ENCODE measurements at regions not wholly inside any gene's neighbourhood (a gene's known extent, or its start where the extent isn't known, plus 50 kb on each side); places are given as distances from the start of the nearest gene placed in this dataset.

GRCh38 chr2:220166616-220167015, 539.2 kb downstream of the SLC4A3 start:
- no peak for DNase-seq (ENCODE audit: low read depth in 3 of 3)

- DNase-seq (ENCODE audit: low read depth in 3 of 3), result no peak
Measured at GRCh38 chr2:220167956-220168355, 540.5 kb downstream of the SLC4A3 start.

- DNase-seq (ENCODE audit: low read depth in 3 of 3), result no peak
Measured at GRCh38 chr2:220168891-220169546, 541.6 kb downstream of the SLC4A3 start.

GRCh38 chr2:220174826-220175225, 547.4 kb downstream of the SLC4A3 start:
- DNase-seq (ENCODE audit: low read depth in 3 of 3), result no peak

- no peak for DNase-seq (ENCODE audit: low read depth in 3 of 3)
Measured at GRCh38 chr2:220175967-220176366, 548.5 kb downstream of the SLC4A3 start.

- DNase-seq (ENCODE audit: low read depth in 3 of 3), result no peak
Measured at GRCh38 chr2:220178991-220179695, 551.7 kb downstream of the SLC4A3 start.

- DNase-seq (ENCODE audit: low read depth in 3 of 3), result no peak
Measured at GRCh38 chr2:220181165-220181564, 553.7 kb downstream of the SLC4A3 start.

- no peak for DNase-seq (ENCODE audit: low read depth in 3 of 3)
Measured at GRCh38 chr2:220182790-220183189, 555.4 kb downstream of the SLC4A3 start.

- no peak for DNase-seq (ENCODE audit: low read depth in 3 of 3)
Measured at GRCh38 chr2:220185766-220186305, 558.4 kb downstream of the SLC4A3 start.

- no peak for DNase-seq (ENCODE audit: low read depth in 3 of 3)
Measured at GRCh38 chr2:220188031-220188430, 560.6 kb downstream of the SLC4A3 start.

GRCh38 chr2:220191031-220191430, 563.6 kb downstream of the SLC4A3 start:
- DNase-seq (ENCODE audit: low read depth in 3 of 3), result no peak

- DNase-seq (ENCODE audit: low read depth in 3 of 3), result no peak
Measured at GRCh38 chr2:220191737-220192136, 564.3 kb downstream of the SLC4A3 start.

GRCh38 chr2:220192994-220193753, 565.7 kb downstream of the SLC4A3 start:
- DNase-seq (ENCODE audit: low read depth in 3 of 3), result no peak

- DNase-seq (ENCODE audit: low read depth in 3 of 3), result no peak
Measured at GRCh38 chr2:220194630-220195584, 567.5 kb downstream of the SLC4A3 start.

- DNase-seq (ENCODE audit: low read depth in 3 of 3), result no peak
Measured at GRCh38 chr2:220198896-220199295, 571.5 kb downstream of the SLC4A3 start.

- DNase-seq (ENCODE audit: low read depth in 3 of 3), result no peak
Measured at GRCh38 chr2:220202066-220202465, 574.6 kb downstream of the SLC4A3 start.

- no peak for DNase-seq (ENCODE audit: low read depth in 3 of 3)
Measured at GRCh38 chr2:220209093-220209492, 581.7 kb downstream of the SLC4A3 start.

- no peak for DNase-seq (ENCODE audit: low read depth in 3 of 3)
Measured at GRCh38 chr2:220209751-220210150, 582.3 kb downstream of the SLC4A3 start.

- no peak for DNase-seq (ENCODE audit: low read depth in 3 of 3)
Measured at GRCh38 chr2:220212296-220213080, 585.1 kb downstream of the SLC4A3 start.

- no peak for DNase-seq (ENCODE audit: low read depth in 3 of 3)
Measured at GRCh38 chr2:220215785-220216184, 588.4 kb downstream of the SLC4A3 start.

- DNase-seq (ENCODE audit: low read depth in 3 of 3), result no peak
Measured at GRCh38 chr2:220219371-220219770, 591.9 kb downstream of the SLC4A3 start.
